Adrenal gland (tissue), 9 donors: ENCODE measurements at regions not wholly inside any gene's neighbourhood (a gene's known extent, or its start where the extent isn't known, plus 50 kb on each side); places are given as distances from the start of the nearest gene placed in this dataset.

Experiments used
- DNase-seq, 7 donors: peaks; one replicate each; pipeline ENCODE4 v3.0.0-alpha.2; 2019 to 2020
- H3K27ac ChIP-seq, 5 donors: fragments of 200-600 bp; sonication (generic) in 4 of 5; 1 replicate in 3 of 5; 2 replicates in 2 of 5; pipeline versions ENCODE4 v1.5.1 to v1.8.0; 2016 to 2020; ENCODE audit warnings: mild to moderate bottlenecking in 1 of 5
- H3K27me3 ChIP-seq: fragments of 200-600 bp; 2 replicates; pipeline ENCODE4 v1.8.0; 2021
- H3K36me3 ChIP-seq, 2 donors: fragments of 200-600 bp; replicated peaks in 1 of 2; 1 replicate in 1 of 2; 2 replicates in 1 of 2; pipeline versions ENCODE4 v1.5.1 to v1.8.0; 2018 to 2022
- H3K4me1 ChIP-seq, 2 donors: fragments of 200-600 bp; replicated peaks in 1 of 2; 1 replicate in 1 of 2; 2 replicates in 1 of 2; pipeline versions ENCODE4 v1.5.1 to v1.8.0; 2018 to 2021
- H3K4me3 ChIP-seq, 4 donors: fragments of 200-600 bp; sonication (generic) in 3 of 4; one replicate each; pipeline ENCODE4 v1.5.1; 2016 to 2018
- H3K9me3 ChIP-seq, 3 donors: fragments of 200-600 bp; sonication (generic) in 1 of 3; replicated peaks in 1 of 3; 1 replicate in 2 of 3; 2 replicates in 1 of 3; pipeline versions ENCODE4 v1.5.1 to v1.8.0; 2016 to 2021
- CTCF ChIP-seq, 6 experiments: fragments of 450-650 bp in 4 of 6; fragments of 200-600 bp in 2 of 6; sonication (generic) in 1 of 6; IDR thresholded peaks; 1 replicate in 5 of 6; 2 replicates in 1 of 6; pipeline versions ENCODE4 v1.5.1 to v1.8.0; 2016 to 2021; ENCODE audit warnings: antibody characterized with exemption in 6 of 6, mild to moderate bottlenecking in 2 of 6, moderate library complexity in 1 of 6
- POLR2A ChIP-seq, 2 donors: fragments of 450-650 bp; IDR thresholded peaks; one replicate each; pipeline ENCODE4 v1.6.1; 2017; ENCODE audit warnings: antibody characterized with exemption in 2 of 2, mild to moderate bottlenecking in 2 of 2, moderate library complexity in 1 of 2
- WGBS, 4 donors: extraction: QIAGEN DNeasy Blood & Tissue Kit in 2 of 4; methylation state at CpG; one replicate each; pipeline versions ENCODE4 v1.1.5 to v1.1.7; 2013 to 2017; 5-methylcytosine and 5-hydroxymethylcytosine counted together
- intact Hi-C, 2 donors: fragments of 100-400 bp; cut with DNase I; formaldehyde crosslinking; loops; one replicate each; pipeline versions ENCODE4 v1.14.1 to v1.15.0; 2022 to 2023
- donor health status: healthy with polysubstance abuse.
- donor health status: Bipolar disorder and iron deficiency.
- donor health status: DM: yes; HTN: yes; CAD: no.
- donor health status: DM: no; HTN: no; CAD: no.
- donor health status: DM: no; HTN: no; CAD: no.

DNA sequence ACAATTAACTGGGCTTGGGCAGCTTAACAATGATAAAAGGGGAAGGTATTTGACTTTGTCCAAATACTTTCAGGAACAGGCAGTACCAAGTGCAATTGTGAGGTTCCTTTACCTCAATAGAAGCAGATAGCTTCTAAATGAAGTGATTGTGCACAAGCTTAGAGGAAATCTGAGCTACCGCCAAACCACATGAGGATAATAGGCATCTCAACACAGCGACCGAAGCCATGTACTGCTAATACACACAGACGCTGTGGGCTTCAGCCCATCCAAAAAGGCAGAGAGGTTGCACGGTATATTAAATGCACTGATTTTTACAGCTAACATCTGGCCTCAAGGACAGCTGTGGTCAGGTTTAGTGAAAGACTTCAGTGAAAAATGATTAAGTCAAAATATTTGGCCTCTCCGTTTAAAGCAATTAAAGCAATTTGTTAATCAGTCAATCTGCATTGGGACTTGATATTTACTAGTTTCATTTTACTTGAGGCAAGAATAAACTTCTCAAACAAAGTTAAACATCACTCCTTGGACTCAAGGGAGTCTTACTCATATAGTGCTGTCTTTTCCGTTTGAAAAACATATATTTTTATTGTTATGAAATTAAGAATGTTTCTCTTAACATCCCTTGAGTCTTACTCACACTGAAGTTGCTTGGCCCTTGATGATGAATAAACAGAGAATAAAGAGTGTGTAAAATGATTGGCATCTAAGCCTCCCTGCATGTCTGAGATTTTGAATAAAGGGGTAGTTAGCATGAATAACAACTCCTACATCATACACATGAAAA lies 306.3 kb downstream of the C7orf25 start:
- Histone ChIP-seq H3K27ac (no peak overlapping the region), H3K27me3 (no peaks in the 10 kb centered on the region), H3K36me3 (no peaks in the 10 kb centered on the region), H3K9me3 (no peaks in the 10 kb centered on the region), H3K4me1 (no peaks in the 10 kb centered on the region), H3K4me3 (no peak overlapping the region)
- 77 to 88% (median 79%) methylated on average over 7 of the region's 7 CpGs for WGBS, 4 donors
- no peak for TF ChIP-seq CTCF (IDR thresholded peaks at IDR 0.05)
- TF ChIP-seq POLR2A (IDR thresholded peaks at IDR 0.05), result no peak
- DNase-seq, result no peak
- intact Hi-C loops, result no loop called here

- Histone ChIP-seq H3K4me1 (no peaks in the 10 kb centered on the region), H3K27me3 (no peaks in the 10 kb centered on the region), H3K27ac (no peak overlapping the region), H3K36me3 (no peaks in the 10 kb centered on the region), H3K9me3 (no peaks in the 10 kb centered on the region), H3K4me3 (no peak overlapping the region)
- intact Hi-C loops, result no loop called here
- DNase-seq, result no peak
- 81 to 89% (median 87%) methylated on average over 2 of the region's 2 CpGs for WGBS, 4 donors
- TF ChIP-seq POLR2A (IDR thresholded peaks at IDR 0.05) (no peak), CTCF (IDR thresholded peaks at IDR 0.05) (no peak)
These were observed 308.4 kb downstream of the C7orf25 start for GRCh38 chr7:42603496-42603895.

- 83 to 88% (median 86%) methylated on average over 3 of the region's 3 CpGs for WGBS, 4 donors
- DNase-seq, result no peak
- intact Hi-C loops, result no loop called here
- H3K4me1 ChIP-seq, result no peaks in the 10 kb centered on the region
- no peak overlapping the region for H3K4me3 ChIP-seq
- H3K27ac ChIP-seq, result no peak overlapping the region
- H3K27me3 ChIP-seq, result no peaks in the 10 kb centered on the region
- H3K36me3 ChIP-seq, result no peaks in the 10 kb centered on the region
- H3K9me3 ChIP-seq, result no peaks in the 10 kb centered on the region
- no peak for TF ChIP-seq POLR2A (IDR thresholded peaks at IDR 0.05)
- TF ChIP-seq CTCF (IDR thresholded peaks at IDR 0.05), result no peak
These were observed 314.6 kb downstream of the C7orf25 start for GRCh38 chr7:42597300-42597699.

GRCh38 chr7:42596737-42597136 lies 315.1 kb downstream of the C7orf25 start:
- intact Hi-C loops, result no loop called here
- Histone ChIP-seq H3K9me3 (no peaks in the 10 kb centered on the region), H3K27me3 (no peaks in the 10 kb centered on the region), H3K4me3 (no peak overlapping the region), H3K36me3 (no peaks in the 10 kb centered on the region), H3K27ac (no peak overlapping the region), H3K4me1 (no peaks in the 10 kb centered on the region)
- no peak for DNase-seq
- TF ChIP-seq POLR2A (IDR thresholded peaks at IDR 0.05) (no peak), CTCF (IDR thresholded peaks at IDR 0.05) (no peak)
